Ishikawa (cell line): ENCODE measurements at regions not wholly inside any gene's neighbourhood (a gene's known extent, or its start where the extent isn't known, plus 50 kb on each side); places are given as distances from the start of the nearest gene placed in this dataset.

Source experiments
- EGR1 ChIP-seq: IDR thresholded peaks from 2 replicates; pipeline ENCODE4 v1.6.1; 2012
- EP300 ChIP-seq: IDR thresholded peaks from 2 replicates; pipeline ENCODE4 v1.6.1; 2012; ENCODE audit warnings: borderline replicate concordance
- NFIC ChIP-seq: IDR thresholded peaks from 2 replicates; pipeline ENCODE4 v1.6.1; 2012
- TAF1 ChIP-seq: IDR thresholded peaks from 2 replicates; pipeline ENCODE4 v1.6.1; 2012; ENCODE audit warnings: low read depth, mild to moderate bottlenecking
- TCF12 ChIP-seq: IDR thresholded peaks from 2 replicates; pipeline ENCODE4 v1.6.1; 2012; ENCODE audit warnings: low read depth
- USF1 ChIP-seq: IDR thresholded peaks from 2 replicates; pipeline ENCODE4 v1.6.1; 2012
- YY1 ChIP-seq: IDR thresholded peaks from 2 replicates; pipeline ENCODE4 v1.6.1; 2012; ENCODE audit warnings: low read depth

- TF ChIP-seq EGR1, result no peak
- no peak for TF ChIP-seq YY1
- no peak for TF ChIP-seq USF1
- no peak for TF ChIP-seq NFIC
- TF ChIP-seq TCF12, result no peak
- TF ChIP-seq EP300, result no peak
- TF ChIP-seq TAF1, result no peak
Measured at GRCh38 chr10:31624611-31625010, 304.0 kb downstream of the ARHGAP12 start.
